GM12878 (cell line): ENCODE measurements at regions not wholly inside any gene's neighbourhood (a gene's known extent, or its start where the extent isn't known, plus 50 kb on each side); places are given as distances from the start of the nearest gene placed in this dataset.

Experiments used
- ATAC-seq: fragments of 200-7000 bp; cut with Tn5 transposase; 3 replicates; pipeline ENCODE4 v1.9.1; 2020; ENCODE audit warnings: mild to moderate bottlenecking, moderate library complexity
- BruUV-seq: library from RNA; stranded (reverse); fragments of 400-500 nt; replicated peaks from 2 replicates; lab custom pipeline; 2021; lab: Mats Ljungman, UMichigan
- CTCF ChIA-PET: fragments of 300-600 bp; sonication (Branson Sonifier 250); formaldehyde crosslinking; extraction: SDS; loops from one replicate; lab custom pipeline; 2021; ENCODE audit warnings: inconsistent platforms; lab: Yijun Ruan, JAX
- POLR2A ChIA-PET: fragments of 350-600 bp; formaldehyde crosslinking; extraction: SDS; loops from one replicate; lab custom pipeline; 2021; ENCODE audit warnings: inconsistent platforms; lab: Charles Lee
- RAD21 ChIA-PET: fragments of 300-600 bp; sonication (Branson Sonifier 250); formaldehyde crosslinking; loops from one replicate; lab custom pipeline; 2023; ENCODE audit warnings: antibody characterized with exemption; ENCODE audit not compliant: unreplicated experiment; lab: Charles Lee
- SMC1A ChIA-PET: fragments of 300-600 bp; sonication (Branson Sonifier 250); formaldehyde crosslinking; loops from one replicate; lab custom pipeline; 2023; ENCODE audit not compliant: unreplicated experiment, uncharacterized antibody; lab: Charles Lee
- DNase-seq: peaks from one replicate; pipeline ENCODE4 v3.0.0-alpha.2; 2011; ENCODE audit warnings: low read depth, low spot score
- FAIRE-seq: peaks from 3 replicates; lab custom pipeline; 2011; peaks lifted over from hg19 to GRCh38; lab: Jason Lieb, UNC
- H2AFZ ChIP-seq: 2 replicates; pipeline ENCODE4 v1.6.0; 2011; ENCODE audit warnings: low read depth, low read length, control low read depth; ENCODE audit not compliant: control insufficient read depth
- H3K27ac ChIP-seq: 2 replicates; pipeline ENCODE4 v1.5.1; 2011; ENCODE audit warnings: control low read depth; ENCODE audit not compliant: control insufficient read depth, insufficient read depth
- H3K27me3 ChIP-seq, 2 experiments: replicated peaks in 1 of 2; 2 replicates each; pipeline versions ENCODE4 v1.6.0 to v1.6.1; 2011; ENCODE audit warnings: low read length in 1 of 2; ENCODE audit not compliant: control insufficient read depth in 2 of 2, insufficient read depth in 2 of 2
- H3K36me3 ChIP-seq, 2 experiments: 2 replicates each; pipeline ENCODE4 v1.5.1; 2011; ENCODE audit warnings: low read length in 1 of 2; ENCODE audit not compliant: control insufficient read depth in 2 of 2, insufficient read depth in 2 of 2
- H3K4me1 ChIP-seq: 2 replicates; pipeline ENCODE4 v1.6.1; 2011; ENCODE audit warnings: mild to moderate bottlenecking, low read length, moderate library complexity, mixed read lengths; ENCODE audit not compliant: control insufficient read depth, insufficient read depth
- H3K4me2 ChIP-seq: 2 replicates; pipeline ENCODE4 v1.6.0; 2011; ENCODE audit warnings: control low read depth; ENCODE audit not compliant: control insufficient read depth, insufficient read depth
- H3K4me3 ChIP-seq: fragments of 200-600 bp; sonication (generic); 2 replicates; pipeline ENCODE4 v1.5.1; 2016
- H3K79me2 ChIP-seq: 2 replicates; pipeline ENCODE4 v1.6.0; 2011; ENCODE audit warnings: low read length; ENCODE audit not compliant: control insufficient read depth, insufficient read depth
- H3K9ac ChIP-seq: 2 replicates; pipeline ENCODE4 v1.8.0; 2011; ENCODE audit warnings: low read length, control low read depth, mixed read lengths; ENCODE audit not compliant: control insufficient read depth, insufficient read depth
- H3K9me3 ChIP-seq: replicated peaks from 3 replicates; pipeline ENCODE4 v1.5.1; 2011; ENCODE audit warnings: mild to moderate bottlenecking, low read length; ENCODE audit not compliant: control insufficient read depth, insufficient read depth
- H4K20me1 ChIP-seq: 2 replicates; pipeline ENCODE4 v1.6.0; 2011; ENCODE audit not compliant: control insufficient read depth, insufficient read depth
- BCL11A ChIP-seq: IDR thresholded peaks from 2 replicates; pipeline ENCODE4 v1.6.1; 2011; ENCODE audit warnings: low read depth, low read length
- CBFB ChIP-seq: IDR thresholded peaks from 2 replicates; pipeline ENCODE4 v1.6.1; 2016; ENCODE audit warnings: antibody characterized with exemption, low read depth
- CBX3 ChIP-seq: fragments of 200-600 bp; sonication (generic); IDR thresholded peaks from 2 replicates; pipeline ENCODE4 v1.6.1; 2016; ENCODE audit warnings: low read depth, borderline replicate concordance
- CEBPB ChIP-seq, 2 experiments: fragments of 150-350 bp in 1 of 2; IDR thresholded peaks; 2 replicates each; pipeline ENCODE4 v1.6.1; 2012 to 2014; ENCODE audit warnings: low read depth in 2 of 2, low read length in 2 of 2, borderline replicate concordance in 1 of 2, inconsistent platforms in 1 of 2
- CREB1 ChIP-seq: IDR thresholded peaks from 2 replicates; pipeline ENCODE4 v1.6.1; 2012; ENCODE audit warnings: low read depth, mild to moderate bottlenecking, inconsistent platforms
- CREM ChIP-seq: IDR thresholded peaks from 2 replicates; pipeline ENCODE4 v1.6.1; 2014; ENCODE audit warnings: antibody characterized with exemption, low read depth
- HCFC1 ChIP-seq: fragments of 150-350 bp; IDR thresholded peaks from 2 replicates; pipeline ENCODE4 v1.6.1; 2014; ENCODE audit warnings: low read length
- NFXL1 ChIP-seq: fragments of 450-650 bp; IDR thresholded peaks from 2 replicates; pipeline ENCODE4 v1.6.1; 2017; ENCODE audit warnings: antibody characterized with exemption, mild to moderate bottlenecking, borderline replicate concordance
- NR2C2 ChIP-seq: IDR thresholded peaks from 2 replicates; pipeline ENCODE4 v1.6.1; 2011; ENCODE audit warnings: borderline replicate concordance, low read depth; ENCODE audit not compliant: control insufficient read depth, insufficient read length
- NR2F1 ChIP-seq: fragments of 450-650 bp; conservative IDR thresholded peaks from 2 replicates; pipeline ENCODE4 v1.6.1; 2017; ENCODE audit warnings: mild to moderate bottlenecking
- PKNOX1 ChIP-seq: fragments of 450-650 bp; IDR thresholded peaks from 2 replicates; pipeline ENCODE4 v1.6.1; 2016; ENCODE audit warnings: mild to moderate bottlenecking
- RELB ChIP-seq: fragments of 450-650 bp; IDR thresholded peaks from 2 replicates; pipeline ENCODE4 v1.6.1; 2017; ENCODE audit warnings: low read depth, mild to moderate bottlenecking, moderate library complexity
- RUNX3 ChIP-seq: IDR thresholded peaks from 2 replicates; pipeline ENCODE4 v1.6.1; 2012; ENCODE audit warnings: low read length, inconsistent platforms
- SREBF1 ChIP-seq: IDR thresholded peaks from 2 replicates; pipeline ENCODE4 v1.6.1; 2012; ENCODE audit warnings: mild to moderate bottlenecking, low read length
- STAT3 ChIP-seq: IDR thresholded peaks from 2 replicates; pipeline ENCODE4 v1.6.1; 2011; ENCODE audit warnings: low read depth, low read length, improper control_type of control experiment
- TBL1XR1 ChIP-seq: IDR thresholded peaks from 2 replicates; pipeline ENCODE4 v1.6.1; 2012; ENCODE audit warnings: low read depth, low read length, improper control_type of control experiment
- YBX1 ChIP-seq: fragments of 450-650 bp; IDR thresholded peaks from 2 replicates; pipeline ENCODE4 v1.6.1; 2016; ENCODE audit warnings: antibody characterized with exemption
- WGBS: methylation state at CpG from one replicate; pipeline ENCODE4 v1.1.6; 2016; ENCODE audit warnings: low lambda C conversion rate; ENCODE audit not compliant: insufficient replicate concordance, insufficient coverage; ENCODE audit errors: missing lambda C conversion rate; 5-methylcytosine and 5-hydroxymethylcytosine counted together
- in situ Hi-C: fragments of 300-500 bp; cut with MboI; formaldehyde crosslinking; loops from 9 replicates; pipeline ENCODE4 v1.14.3; 2018; ENCODE audit warnings: mixed read lengths
- intact Hi-C: fragments of 100-400 bp; cut with micrococcal nuclease; formaldehyde crosslinking; loops from one replicate; pipeline ENCODE4 v1.14.2; 2022; ENCODE audit not compliant: unreplicated experiment

- WGBS: 49% methylated on average over 3 of the region's 3 CpGs
Observed at GRCh38 chrX:117840645-117841044, 276.0 kb downstream of the KLHL13 start.

GRCh38 chrX:117839544-117839943, 277.1 kb downstream of the KLHL13 start:
- SMC1A ChIA-PET: no interaction called here
- no TSS peak for BruUV-seq
- POLR2A ChIA-PET: no interaction called here
- no peak for TF ChIP-seq RELB
- TF ChIP-seq YBX1: no peak
- TF ChIP-seq NFXL1: no peak
- TF ChIP-seq CBX3: no peak
- no peak for TF ChIP-seq CEBPB (IDR thresholded peaks at IDR 0.05; ENCODE audit: borderline replicate concordance in 1 of 2, low read depth in 2 of 2, low read length in 2 of 2)
- no peak for TF ChIP-seq CBFB
- no peak for TF ChIP-seq NR2C2
- TF ChIP-seq SREBF1: no peak
- TF ChIP-seq TBL1XR1: no peak
- no peak for TF ChIP-seq STAT3

More at GRCh38 chrX:117840645-117841044, 276.0 kb downstream of the KLHL13 start:
- no peak overlapping the region for H3K4me2 ChIP-seq
- ChIA-PET CTCF (interaction anchor here (0.7 kb wide), 1 partner anchor 9 kb away, joined by 5 read pairs; no protein-coding TSS in a partner anchor), POLR2A (no interaction called here), RAD21 (no interaction called here), SMC1A (no interaction called here)
- DNase-seq (no peak), ATAC-seq (peak; percentile 72), FAIRE-seq (no peak)
- BruUV-seq: no TSS peak
- H3K36me3 ChIP-seq: no peaks in the 10 kb centered on the region
- H4K20me1 ChIP-seq: no peaks in the 10 kb centered on the region
- H3K27ac ChIP-seq: no peak overlapping the region
- no peaks in the 10 kb centered on the region for H3K9me3 ChIP-seq
- TF ChIP-seq BCL11A (peak; percentile 25; the same call in 1 of the 2 replicates), NR2F1 (0 out of 2 replicates have a peak, but pooled peaks have one; percentile 18), CREB1 (0 out of 2 replicates have a peak, but pooled peaks have one; percentile 19), HCFC1 (no peak), CREM (peak; percentile 26; the same call in 1 of the 2 replicates), RUNX3 (peak; percentile 47; the same call in 1 of the 2 replicates), PKNOX1 (no peak)
- intact Hi-C loops: no loop called here
- H2AFZ ChIP-seq: no peak overlapping the region
- in situ Hi-C loops: no loop called here
- H3K27me3 ChIP-seq: no peaks in the 10 kb centered on the region
- no peak overlapping the region for H3K9ac ChIP-seq
- H3K4me3 ChIP-seq: no peak overlapping the region
- no peaks in the 10 kb centered on the region for H3K4me1 ChIP-seq
- H3K79me2 ChIP-seq: no peaks in the 10 kb centered on the region

More at GRCh38 chrX:117839544-117839943, 277.1 kb downstream of the KLHL13 start:
- Histone ChIP-seq H3K27me3 (no peaks in the 10 kb centered on the region), H3K9ac (no peak overlapping the region), H3K4me3 (no peak overlapping the region), H3K27ac (no peak overlapping the region), H2AFZ (no peak overlapping the region), H3K4me1 (no peaks in the 10 kb centered on the region), H3K9me3 (no peaks in the 10 kb centered on the region), H3K36me3 (no peaks in the 10 kb centered on the region), H4K20me1 (no peaks in the 10 kb centered on the region), H3K4me2 (no peak overlapping the region), H3K79me2 (no peaks in the 10 kb centered on the region)
- intact Hi-C loops (no loop called here), in situ Hi-C loops (no loop called here)
- RAD21 ChIA-PET: no interaction called here
- DNase-seq: no peak
- CTCF ChIA-PET: interaction anchor here (0.7 kb wide), 1 partner anchor 96 kb away, joined by 3 read pairs; no protein-coding TSS in a partner anchor
- FAIRE-seq: no peak
- ATAC-seq: peak; percentile 55
- WGBS: 11% methylated on average over 1 of the region's 1 CpG
